OCI-LY1 (cell line): ENCODE measurements at regions not wholly inside any gene's neighbourhood (a gene's known extent, or its start where the extent isn't known, plus 50 kb on each side); places are given as distances from the start of the nearest gene placed in this dataset.

Experiments
- CTCF ChIP-seq: fragments of 200-600 bp; sonication (generic), shearing (Covaris generic); IDR thresholded peaks from 2 replicates; pipeline ENCODE4 v1.5.1; 2017; ENCODE audit warnings: mild to moderate bottlenecking, antibody characterized with exemption, low read length, moderate library complexity, mixed read lengths
- EZH2 ChIP-seq: fragments of 200-600 bp; sonication (generic), shearing (Covaris generic); IDR thresholded peaks from 2 replicates; pipeline ENCODE4 v1.8.0; 2017; ENCODE audit warnings: borderline replicate concordance, mixed run types, mild to moderate bottlenecking, antibody characterized with exemption, low read length, moderate library complexity, mixed read lengths

- TF ChIP-seq CTCF: no peak
- TF ChIP-seq EZH2: no peak
Measured at GRCh38 chr17:13350466-13350865, 251.3 kb downstream of the HS3ST3A1 start.
